ENCODE measurements at regions not wholly inside any gene's neighbourhood (a gene's known extent, or its start where the extent isn't known, plus 50 kb on each side); places are given as distances from the start of the nearest gene placed in this dataset.

GRCh38 chr4:117786566-117786965, 247.7 kb upstream of the NDST3 start:
- TF ChIP-seq CTCF (IDR thresholded peaks at IDR 0.05) (no peak), POLR2A (IDR thresholded peaks at IDR 0.05) (no peak)

Measured in lower leg skin (tissue), 3 donors.